ENCODE measurements at regions not wholly inside any gene's neighbourhood (a gene's known extent, or its start where the extent isn't known, plus 50 kb on each side); places are given as distances from the start of the nearest gene placed in this dataset.

DNA sequence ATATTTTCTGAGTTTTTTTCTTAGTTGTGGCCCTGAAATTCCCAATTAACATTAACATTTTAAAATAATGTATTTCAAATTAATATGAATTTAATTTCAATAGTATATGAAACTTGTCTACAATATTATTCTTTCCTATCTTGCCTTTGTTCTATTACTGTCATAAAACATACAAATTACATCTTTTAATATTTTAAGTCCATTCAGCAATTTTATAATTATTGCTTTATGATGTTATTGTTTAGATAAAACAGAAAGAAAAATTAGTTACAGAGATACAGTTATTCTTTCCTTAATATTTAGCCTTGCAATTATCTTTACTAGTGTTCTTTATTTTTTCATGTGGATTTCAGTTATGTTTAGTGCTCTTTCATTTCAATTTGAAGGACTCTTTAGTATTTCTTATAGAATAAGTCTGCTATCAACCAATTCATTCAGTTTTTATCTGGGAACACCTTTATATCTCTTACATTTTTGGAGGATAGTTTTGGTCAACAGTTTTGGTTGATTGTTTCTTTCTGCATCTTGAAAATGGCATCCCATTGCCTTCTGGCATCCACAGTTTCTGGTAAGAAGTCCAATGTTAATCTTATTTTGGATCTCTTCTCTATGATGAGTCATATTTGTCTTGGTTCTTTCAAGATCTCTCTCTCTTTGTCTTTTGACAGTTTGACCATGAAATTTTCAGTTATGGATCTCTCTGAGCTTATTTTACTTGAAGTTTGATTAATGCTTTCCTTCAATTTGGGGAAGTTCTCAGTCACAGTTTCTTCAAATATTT lies 76.9 kb upstream of the CHST9 start:
- Histone ChIP-seq H3K9me3 (no peaks in the 10 kb centered on the region), H3K27ac (no peak overlapping the region), H3K9ac (ENCODE audit: low read depth in 2 of 2, low read length in 2 of 2) (no peak overlapping the region), H3K27me3 (no peaks in the 10 kb centered on the region), H3K36me3 (no peaks in the 10 kb centered on the region), H3K4me3 (no peak overlapping the region), H3K4me1 (no peaks in the 10 kb centered on the region)
- intact Hi-C loops (cut with DNase I): no loop called here
- DNase-seq: no peak
- TF ChIP-seq, protein P1, sequence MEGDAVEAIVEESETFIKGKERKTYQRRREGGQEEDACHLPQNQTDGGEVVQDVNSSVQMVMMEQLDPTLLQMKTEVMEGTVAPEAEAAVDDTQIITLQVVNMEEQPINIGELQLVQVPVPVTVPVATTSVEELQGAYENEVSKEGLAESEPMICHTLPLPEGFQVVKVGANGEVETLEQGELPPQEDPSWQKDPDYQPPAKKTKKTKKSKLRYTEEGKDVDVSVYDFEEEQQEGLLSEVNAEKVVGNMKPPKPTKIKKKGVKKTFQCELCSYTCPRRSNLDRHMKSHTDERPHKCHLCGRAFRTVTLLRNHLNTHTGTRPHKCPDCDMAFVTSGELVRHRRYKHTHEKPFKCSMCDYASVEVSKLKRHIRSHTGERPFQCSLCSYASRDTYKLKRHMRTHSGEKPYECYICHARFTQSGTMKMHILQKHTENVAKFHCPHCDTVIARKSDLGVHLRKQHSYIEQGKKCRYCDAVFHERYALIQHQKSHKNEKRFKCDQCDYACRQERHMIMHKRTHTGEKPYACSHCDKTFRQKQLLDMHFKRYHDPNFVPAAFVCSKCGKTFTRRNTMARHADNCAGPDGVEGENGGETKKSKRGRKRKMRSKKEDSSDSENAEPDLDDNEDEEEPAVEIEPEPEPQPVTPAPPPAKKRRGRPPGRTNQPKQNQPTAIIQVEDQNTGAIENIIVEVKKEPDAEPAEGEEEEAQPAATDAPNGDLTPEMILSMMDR (IDR thresholded peaks at IDR 0.05): no peak

DNA sequence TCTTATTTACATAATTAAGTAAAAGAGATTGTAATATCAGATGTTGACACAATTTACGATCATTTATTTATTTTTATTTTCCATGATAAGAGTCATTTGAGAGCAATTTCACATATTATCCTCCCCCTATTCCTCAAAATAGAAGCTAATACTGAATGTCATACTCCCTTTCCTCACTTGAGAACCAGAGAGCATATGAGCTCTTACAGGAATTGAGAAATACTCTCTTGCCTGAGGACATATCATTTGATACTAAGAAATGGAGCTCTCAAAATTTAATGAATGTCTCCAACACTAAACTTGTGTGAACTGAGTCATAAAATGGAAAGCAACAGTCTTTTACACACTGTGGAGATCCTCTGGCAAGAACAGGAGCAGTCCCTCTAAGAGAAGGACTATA lies 68.5 kb upstream of the CHST9 start:
- no peaks in the 10 kb centered on the region for H3K27me3 ChIP-seq

DNA sequence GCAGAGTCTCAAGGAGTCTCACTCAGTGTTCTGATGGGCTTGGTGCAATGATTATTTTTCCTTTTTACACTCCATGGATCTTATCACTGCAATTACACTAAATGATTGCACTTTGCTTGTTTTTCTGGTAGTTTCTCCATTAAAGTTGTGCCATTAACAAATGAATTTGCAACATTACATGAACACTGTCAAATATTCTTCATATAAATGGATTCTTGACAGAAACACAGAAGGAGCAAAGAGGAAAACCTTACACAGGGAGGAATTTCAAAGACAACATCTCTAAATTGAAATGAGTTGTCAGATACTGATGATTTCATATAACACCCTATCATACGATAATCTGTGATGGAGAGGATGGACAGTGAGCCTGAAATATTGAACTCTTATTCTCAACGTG lies 65.4 kb upstream of the CHST9 start:
- no peaks in the 10 kb centered on the region for H3K9me3 ChIP-seq
- H3K27me3 ChIP-seq: no peaks in the 10 kb centered on the region
- intact Hi-C loops (cut with DNase I): no loop called here
- H3K4me3 ChIP-seq: no peak overlapping the region
- no peaks in the 10 kb centered on the region for H3K4me1 ChIP-seq
- H3K27ac ChIP-seq: no peak overlapping the region
- H3K36me3 ChIP-seq: no peaks in the 10 kb centered on the region
- TF ChIP-seq, protein P1 (IDR thresholded peaks at IDR 0.05): no peak
- no peak overlapping the region for H3K9ac ChIP-seq (ENCODE audit: low read depth in 2 of 2, low read length in 2 of 2)
- no peak for DNase-seq

More for the DNA sequence above, 68.5 kb upstream of the CHST9 start:
- TF ChIP-seq, protein P1 (IDR thresholded peaks at IDR 0.05): no peak
- Histone ChIP-seq H3K9ac (ENCODE audit: low read depth in 2 of 2, low read length in 2 of 2) (no peak overlapping the region), H3K9me3 (no peaks in the 10 kb centered on the region), H3K27ac (no peak overlapping the region), H3K36me3 (no peaks in the 10 kb centered on the region), H3K4me1 (no peaks in the 10 kb centered on the region), H3K4me3 (no peak overlapping the region)
- no peak for DNase-seq
- intact Hi-C loops (cut with DNase I): no loop called here

DNA sequence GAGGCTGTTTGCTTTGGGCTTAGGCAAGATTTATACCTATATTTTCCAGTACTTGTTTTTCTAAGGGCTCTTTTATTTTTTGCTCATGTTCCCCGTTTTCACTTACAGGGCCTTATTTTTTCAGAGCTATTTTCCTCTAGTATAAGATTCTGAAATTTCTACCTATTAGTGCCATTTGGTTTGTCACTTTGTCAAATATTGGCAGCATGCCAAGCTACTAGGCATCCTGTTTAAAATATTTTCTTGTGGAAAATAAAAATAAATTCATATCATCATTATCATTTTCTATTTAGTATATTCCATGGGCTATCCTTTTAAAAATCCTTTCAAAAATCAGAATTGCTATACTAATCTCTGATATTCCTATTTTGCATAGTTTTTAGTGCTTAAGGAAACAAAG lies 64.8 kb upstream of the CHST9 start:
- TF ChIP-seq, protein P1 (IDR thresholded peaks at IDR 0.05): no peak
- no peak for DNase-seq

DNA sequence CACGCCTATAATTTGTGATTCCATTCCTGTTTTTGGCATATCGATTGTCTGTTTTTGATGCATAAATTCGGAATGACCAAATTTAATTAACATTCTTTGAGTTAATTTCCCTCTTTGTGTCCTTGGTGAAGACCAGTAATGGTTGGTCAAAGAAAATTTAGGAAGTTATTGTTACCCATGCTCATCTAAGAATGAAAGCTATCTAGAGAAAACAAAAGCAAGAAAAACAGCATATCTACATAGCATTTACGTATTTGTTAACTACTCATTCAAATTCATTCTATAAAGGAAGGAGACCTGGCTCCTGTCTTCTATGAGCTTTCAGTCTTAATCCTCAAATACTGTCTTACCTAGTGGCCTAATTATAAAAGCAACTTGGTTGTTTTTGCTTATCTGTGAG lies 59.2 kb upstream of the CHST9 start:
- no peak overlapping the region for H3K27ac ChIP-seq
- no peak overlapping the region for H3K4me3 ChIP-seq
- H3K4me1 ChIP-seq: no peaks in the 10 kb centered on the region
- no peak overlapping the region for H3K9ac ChIP-seq (ENCODE audit: low read depth in 2 of 2, low read length in 2 of 2)
- no peaks in the 10 kb centered on the region for H3K9me3 ChIP-seq
- no peaks in the 10 kb centered on the region for H3K36me3 ChIP-seq
- H3K27me3 ChIP-seq: no peaks in the 10 kb centered on the region
- intact Hi-C loops (cut with DNase I): no loop called here
- TF ChIP-seq, protein P1 (IDR thresholded peaks at IDR 0.05): no peak
- no peak for DNase-seq

More for the DNA sequence above, 64.8 kb upstream of the CHST9 start:
- H3K36me3 ChIP-seq: no peaks in the 10 kb centered on the region
- intact Hi-C loops (cut with DNase I): no loop called here
- H3K27ac ChIP-seq: no peak overlapping the region
- H3K9ac ChIP-seq (ENCODE audit: low read depth in 2 of 2, low read length in 2 of 2): no peak overlapping the region
- H3K27me3 ChIP-seq: no peaks in the 10 kb centered on the region
- no peak overlapping the region for H3K4me3 ChIP-seq
- H3K4me1 ChIP-seq: no peaks in the 10 kb centered on the region
- H3K9me3 ChIP-seq: no peaks in the 10 kb centered on the region
